NCI-H2196 (cell line): ENCODE measurements at regions not wholly inside any gene's neighbourhood (a gene's known extent, or its start where the extent isn't known, plus 50 kb on each side); places are given as distances from the start of the nearest gene placed in this dataset.

ENCODE experiments used
- DNase-seq: peaks from one replicate; lab custom pipeline; 2025; ENCODE audit not compliant: unreplicated experiment; lab: John Stamatoyannopoulos, UW

DNA sequence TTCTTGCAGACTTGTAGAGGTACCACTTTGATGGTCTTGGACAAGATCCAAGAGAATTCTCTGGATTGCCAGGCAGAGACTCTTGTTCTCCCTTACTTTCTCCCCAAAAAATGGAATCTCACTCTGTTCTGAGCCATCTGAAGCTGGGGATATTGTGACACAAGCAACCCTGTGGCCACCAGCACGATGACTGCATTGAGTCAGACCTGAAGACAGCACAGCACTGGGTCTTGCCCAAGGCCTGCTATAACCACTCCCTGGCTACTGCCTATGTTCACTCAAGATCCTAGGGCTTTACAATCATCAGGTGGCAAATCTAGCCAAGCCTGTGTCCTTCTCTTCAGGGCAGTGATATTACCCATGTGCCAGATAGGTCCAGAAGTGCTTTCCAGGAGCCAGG lies 202.5 kb upstream of the SERP2 start:
- DNase-seq = no peak

DNA sequence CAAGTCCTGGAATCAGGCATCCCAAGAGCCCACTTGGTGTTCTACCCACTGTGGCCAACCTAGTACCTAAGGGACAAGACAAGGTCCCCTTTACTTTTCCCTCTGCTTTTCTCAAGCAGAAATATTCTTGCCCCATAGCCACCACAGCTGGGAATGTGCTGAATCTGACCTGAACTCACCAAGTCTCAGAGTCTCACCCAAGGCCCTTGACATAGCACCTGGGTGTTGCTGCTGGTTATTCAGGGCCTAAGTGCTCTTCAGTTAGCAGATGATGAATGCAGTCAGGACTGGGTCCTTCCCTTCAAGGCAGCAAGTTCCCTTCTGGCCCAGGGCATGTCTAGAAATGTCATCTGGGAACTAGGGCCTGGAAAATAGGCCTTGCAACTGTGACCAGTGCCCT lies 201.8 kb upstream of the SERP2 start:
- no peak for DNase-seq

DNA sequence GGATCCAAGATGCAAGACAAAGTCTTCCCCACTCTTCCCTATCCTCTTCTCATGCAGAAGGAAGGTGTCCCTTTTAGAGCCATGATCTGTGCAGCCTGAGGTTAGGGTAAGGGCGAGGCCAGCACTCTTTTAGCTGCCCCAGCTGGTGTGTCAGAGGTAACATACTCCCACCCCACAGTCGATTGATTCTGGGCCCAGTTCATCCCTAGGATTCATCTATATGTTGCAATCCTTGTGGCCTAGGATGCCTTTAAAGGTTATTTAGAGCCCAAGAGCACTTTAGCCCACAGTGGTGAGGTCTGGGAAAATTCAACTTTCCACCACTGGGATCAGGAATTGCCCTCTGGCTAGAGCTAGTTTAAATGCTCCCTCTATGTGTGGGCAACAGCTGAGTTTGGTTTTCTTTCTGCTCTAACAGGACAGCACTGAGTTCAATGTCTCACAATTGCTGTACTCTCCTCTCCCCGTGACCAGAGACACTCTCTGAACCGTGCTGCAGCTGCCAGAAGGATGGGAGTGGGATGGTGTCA lies 201.3 kb upstream of the SERP2 start:
- DNase-seq = no peak

DNA sequence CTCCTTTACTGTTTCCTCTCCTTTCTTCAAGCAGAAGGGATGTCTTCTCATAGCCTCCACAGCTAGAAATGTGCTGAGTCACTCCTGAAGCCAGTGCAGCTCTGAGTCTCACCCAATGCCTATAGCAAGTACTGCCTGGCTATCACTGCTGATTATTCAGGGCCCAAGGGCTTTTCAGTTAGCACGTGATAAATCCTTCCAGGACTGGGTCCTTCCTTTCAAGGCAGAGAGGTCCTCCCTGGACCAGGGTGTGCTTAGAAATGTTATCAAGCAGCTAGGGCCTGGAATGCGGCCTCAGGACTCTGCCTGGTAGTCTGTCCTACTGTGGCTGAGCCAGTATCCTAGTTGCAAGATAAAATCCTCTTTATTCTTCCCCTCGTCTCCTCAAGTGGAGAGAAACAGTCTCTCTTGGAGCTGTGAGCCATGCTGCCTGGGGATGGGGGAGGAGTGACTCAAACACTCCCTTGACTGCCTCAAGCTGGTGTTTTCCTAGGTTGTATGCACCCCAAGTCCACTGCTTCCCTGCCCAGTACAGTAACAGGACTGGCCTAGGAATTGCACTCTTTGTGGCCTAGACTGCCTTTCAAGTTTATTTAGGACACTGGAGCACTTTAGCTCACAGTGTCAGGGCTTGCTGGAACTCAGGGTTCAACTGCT lies 198.7 kb upstream of the SERP2 start:
- no peak for DNase-seq

DNA sequence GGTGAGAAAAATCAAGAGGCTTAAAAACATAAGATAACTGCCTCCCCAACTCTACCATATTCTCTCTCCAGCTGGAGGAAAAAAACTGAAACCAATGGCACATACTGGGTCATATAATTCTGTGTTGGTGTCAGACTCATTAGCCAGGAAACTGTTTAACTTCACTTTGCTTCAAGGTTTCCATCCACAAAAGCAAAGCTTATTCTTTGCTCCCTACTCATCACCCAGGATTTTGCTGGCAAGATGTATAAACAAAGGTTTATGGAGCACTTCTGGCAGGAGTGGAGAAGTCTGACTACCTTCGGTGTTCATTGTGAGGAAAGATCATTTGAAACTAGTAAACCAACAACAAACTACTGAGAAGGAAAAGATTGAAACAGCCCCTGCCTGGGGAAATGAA lies 197.5 kb upstream of the SERP2 start:
- DNase-seq = no peak

DNA sequence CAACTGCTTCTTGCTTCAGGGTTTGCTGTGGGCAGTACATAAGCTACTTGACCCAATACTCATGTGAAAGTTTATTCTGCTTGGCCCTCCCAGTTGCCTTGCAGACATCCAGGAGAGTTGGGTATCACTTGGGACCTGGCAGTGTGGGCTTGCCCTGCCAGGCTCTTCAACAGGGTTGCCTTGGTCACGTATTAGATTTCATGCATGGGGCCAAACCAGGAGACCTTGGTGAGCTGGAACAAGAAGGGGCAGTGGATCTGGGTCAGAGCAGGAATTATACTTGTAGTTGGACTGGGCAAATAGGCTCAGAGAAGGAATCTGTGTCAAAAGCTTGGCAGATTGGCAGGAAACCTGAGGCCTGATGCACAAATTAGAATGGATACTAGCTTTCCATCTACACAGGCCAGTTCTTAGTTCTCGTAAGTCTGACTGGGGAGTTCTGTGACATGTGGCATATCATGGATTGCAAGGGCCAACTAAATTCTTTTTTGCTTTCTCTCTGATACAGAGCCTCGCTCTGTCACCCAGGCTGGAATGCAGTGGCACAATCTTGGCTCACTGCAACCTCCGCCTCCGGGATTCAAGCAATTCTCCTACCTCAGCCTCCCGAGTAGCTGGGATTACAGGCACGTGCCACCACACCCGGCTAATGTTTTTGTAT lies 192.6 kb upstream of the SERP2 start:
- no peak for DNase-seq

DNA sequence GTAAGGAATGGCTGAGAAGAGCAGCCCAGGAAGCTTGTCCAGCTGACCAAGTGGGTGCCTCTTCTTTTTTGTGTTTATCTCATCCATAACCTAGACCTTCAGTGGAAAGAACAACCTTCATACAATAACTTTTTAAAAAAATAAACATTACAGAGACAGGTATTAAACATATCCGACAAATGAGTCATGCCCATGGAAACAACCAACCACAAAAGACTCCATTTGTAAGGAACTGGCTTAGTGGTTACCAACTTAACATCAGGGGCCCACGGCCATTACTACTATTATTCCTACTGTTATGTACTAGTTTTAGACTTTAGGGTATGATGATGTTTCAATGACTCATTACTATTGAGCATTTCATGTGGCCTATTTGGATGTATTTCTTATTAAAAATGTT lies 191.7 kb upstream of the SERP2 start:
- DNase-seq = no peak

DNA sequence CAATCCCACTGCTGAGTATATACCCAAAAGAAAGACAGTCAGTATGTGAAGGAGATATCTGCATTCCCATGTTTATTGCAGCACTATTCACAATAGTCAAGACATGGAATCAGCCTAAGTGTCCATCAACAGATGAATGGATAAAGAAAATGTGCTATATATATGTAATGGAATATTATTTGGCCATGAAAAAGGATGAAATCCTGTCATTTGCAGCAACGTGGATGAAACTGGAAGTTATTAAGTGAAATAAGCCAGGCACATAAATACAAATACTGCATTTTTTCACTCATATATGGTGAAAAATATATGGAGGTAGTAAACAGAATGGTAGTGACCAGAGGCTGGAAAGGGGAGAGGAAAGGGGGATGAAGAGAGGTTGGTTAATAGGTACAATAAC lies 188.9 kb upstream of the SERP2 start:
- DNase-seq = no peak

DNA sequence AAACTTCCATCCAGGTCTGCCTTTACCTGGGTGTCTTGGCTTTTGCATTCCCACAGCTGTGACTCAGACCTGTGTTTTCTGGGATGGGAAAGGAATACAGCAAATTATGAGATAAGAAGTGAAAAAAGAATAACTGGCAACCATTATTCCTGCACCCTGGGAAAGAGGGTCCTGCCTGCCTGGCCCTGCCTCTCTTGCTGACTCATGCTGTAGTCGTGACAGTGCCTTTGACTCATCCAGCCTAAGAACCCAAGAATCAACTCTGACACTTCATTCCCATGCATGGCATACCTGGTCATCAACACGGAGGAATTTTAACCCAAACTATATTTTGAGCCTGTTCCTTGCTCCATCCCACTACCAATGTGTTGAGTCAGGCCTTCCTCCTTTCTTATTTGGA lies 185.4 kb upstream of the SERP2 start:
- DNase-seq = no peak

DNA sequence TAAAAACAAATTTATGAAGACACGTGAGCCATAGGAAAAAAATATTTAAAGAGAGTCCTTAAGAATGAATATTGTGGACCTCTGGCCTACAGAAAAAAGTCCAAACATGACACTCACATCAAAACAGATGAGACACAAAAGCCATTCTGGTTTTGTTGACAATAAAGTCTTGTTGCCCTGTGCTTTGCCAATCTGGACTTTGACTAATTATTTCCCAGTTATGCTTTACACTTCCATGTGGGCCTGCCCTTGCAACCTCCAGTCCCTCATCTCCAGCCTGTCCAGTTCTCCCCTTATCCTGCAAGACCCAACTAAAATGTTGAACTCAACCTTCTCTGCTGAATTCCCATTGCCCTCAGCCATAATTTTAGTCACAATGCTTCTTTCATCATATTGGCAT lies 184.5 kb upstream of the SERP2 start:
- DNase-seq = no peak

DNA sequence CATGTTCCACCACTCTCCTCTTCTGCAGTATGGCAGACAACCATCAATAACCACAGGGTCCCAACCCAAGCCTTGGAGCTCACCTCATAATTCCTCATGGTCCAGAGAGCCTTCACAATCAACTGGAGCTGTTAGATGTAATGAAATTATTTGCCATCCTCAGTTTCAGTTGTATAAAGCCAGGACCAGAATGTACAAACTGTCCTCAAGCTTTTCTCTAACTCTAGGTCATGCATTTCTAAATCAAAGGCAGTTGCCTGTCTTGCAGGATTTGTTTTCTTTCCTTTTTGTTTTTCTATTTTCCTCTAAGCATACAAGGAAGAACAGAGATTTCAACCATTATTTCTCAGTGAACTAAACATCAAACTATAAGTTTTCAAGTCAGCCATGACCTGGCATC lies 182.5 kb upstream of the SERP2 start:
- no peak for DNase-seq

DNA sequence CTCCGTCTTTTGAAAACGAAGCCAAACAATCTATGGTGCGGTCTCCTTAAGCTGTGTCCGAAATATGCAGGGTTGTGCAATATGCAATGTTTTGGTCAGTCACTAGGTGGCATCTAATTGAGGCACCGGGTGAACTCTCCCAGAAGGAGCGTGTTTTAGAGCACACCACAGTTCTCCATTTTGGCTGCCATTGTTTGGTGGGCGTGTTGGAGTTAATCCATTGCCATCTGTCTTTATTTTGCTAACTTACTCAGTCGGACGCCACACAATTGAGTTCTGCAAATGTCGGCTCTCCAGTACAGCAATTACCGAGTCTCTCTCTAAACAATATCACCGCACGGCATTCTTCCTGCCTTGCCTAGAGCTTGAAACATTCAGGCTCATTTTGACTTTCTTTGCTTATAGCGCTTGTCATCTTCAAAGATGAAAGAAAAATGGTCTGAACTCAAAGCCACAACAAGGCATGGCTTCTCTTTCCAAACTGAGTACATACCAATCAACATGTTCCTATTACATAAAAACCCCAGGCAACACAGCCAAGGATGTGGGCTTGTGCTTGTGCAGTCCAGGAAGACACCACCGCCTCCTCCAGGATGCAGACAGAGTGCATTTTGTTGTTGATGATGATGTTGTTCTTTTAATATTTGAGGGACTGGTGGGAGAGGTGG lies 182.0 kb upstream of the SERP2 start:
- DNase-seq = no peak

DNA sequence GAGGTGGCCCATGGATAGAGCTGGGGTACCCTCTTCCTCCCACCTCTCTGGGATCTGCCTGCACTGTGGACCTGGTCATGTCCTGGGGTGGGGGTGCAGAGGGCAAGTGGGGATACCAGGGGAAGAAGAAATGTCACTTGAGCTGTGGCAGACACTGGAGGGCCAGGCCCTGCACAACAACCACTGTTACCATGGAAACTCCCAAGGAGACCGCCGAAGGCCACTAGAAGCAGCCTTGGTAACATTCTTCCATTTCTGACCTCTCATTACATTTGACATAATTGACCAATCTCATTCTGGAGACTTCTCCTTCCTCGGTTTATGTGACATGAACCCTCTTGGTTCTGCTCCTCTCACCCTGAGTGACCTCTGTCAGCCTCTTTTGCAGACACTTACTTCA lies 179.9 kb upstream of the SERP2 start:
- no peak for DNase-seq

DNA sequence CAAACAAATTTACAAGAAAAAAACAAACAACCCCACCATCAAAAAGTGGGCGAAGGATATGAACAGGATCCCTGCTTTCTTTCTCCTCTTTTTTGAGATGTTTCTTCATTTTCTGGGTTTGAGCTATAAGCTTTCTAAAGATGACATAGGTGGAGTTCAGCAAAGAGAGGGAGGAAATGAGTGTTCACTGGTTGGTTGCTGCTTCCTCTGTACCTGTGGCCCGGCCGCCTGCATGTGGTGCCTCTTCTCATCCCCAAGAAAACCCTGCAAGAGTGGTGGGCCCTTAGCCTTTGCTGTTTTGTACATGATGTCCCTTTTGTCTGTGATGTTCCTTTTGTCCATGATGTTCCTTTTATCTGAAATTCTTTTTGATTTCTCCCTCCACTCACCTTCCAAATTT lies 178.4 kb upstream of the SERP2 start:
- no peak for DNase-seq

DNA sequence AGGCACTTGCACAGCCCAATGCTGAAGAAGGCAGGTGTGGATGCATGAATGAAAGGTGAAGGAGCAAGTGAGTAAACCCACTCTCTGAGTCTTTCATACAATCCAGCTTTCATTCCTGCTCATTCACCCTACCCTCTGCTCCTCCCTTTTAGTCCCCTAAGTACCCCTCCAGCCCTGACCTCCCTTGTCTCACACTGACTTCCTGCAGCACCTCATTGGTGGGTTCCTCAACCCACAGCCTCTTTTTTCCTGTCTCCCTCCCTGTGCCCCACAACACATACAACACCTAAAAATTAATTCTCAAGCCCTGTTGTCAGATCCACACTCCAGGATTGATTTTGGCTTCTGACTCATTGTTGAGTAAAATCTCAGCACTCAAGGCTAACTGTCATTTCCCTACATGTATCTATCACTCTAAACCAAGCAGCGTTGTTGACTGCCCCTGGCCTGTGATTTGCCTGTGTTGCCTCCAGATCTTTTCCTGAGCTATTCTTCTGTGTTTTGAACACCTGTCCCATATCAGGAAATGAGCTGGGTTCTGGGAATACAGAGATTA lies 177.3 kb upstream of the SERP2 start:
- DNase-seq = no peak

DNA sequence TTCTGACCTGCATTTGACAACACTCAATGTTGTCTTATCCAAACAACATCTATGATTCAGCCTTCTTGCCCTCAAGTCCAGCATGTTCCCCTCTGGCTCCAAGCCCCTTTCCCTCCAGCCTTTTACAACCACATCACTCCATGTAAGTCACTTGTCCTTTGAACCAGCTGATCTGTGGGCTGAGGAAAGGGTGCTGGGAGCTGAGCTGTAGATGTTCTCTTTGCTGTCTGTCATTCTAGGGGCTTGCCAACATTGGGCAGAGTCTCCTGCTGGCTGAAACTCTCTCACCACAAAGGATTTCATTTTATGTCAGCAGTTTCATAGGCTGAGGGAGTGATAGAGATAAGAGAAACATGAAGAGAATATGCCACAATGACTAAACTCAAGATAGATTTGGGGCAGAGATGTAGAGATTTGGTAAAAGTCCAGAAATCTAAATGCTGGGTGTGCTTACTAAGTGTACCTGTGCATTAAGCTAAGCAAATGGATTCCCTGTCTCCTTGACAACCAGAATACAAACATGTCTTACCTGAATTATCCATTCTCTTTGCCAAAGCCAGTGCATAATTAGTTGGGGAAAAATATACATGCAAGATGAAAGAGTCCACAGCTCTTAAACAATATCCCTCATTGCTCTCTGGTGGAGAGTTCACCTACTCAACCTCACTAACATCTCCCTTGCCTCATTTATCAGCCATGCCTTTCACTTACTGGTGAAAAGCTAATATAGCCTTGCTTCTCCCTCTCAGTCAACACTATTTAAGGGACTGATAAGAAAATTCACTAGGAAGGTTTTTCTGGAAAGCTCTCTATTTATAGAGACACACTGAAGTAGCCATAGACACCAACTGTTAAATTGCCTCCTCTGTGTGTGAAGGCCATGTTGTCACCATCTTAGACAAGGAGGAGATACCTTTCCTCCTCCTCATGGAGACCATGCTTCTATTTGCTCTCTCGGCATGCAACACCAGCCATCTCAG lies 175.5 kb upstream of the SERP2 start:
- no peak for DNase-seq

DNA sequence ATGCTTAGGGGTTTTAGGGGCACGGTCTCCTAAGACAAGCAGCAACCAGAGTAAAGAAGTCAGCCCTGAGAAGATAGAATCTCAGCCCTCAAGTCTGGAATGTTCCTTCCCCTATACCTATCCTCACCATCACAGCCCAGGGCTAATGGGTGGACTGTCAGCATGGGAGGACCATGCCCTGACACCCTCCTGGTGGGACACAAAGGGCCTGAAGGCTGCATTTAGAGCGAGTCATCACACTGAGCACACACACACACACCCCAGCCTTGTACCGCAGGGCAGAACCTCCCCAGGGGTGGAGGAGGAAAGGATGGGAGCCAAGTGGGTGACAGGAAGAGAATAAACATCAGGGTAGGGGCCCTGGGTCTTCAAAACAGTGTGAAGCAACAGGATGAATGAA lies 174.8 kb upstream of the SERP2 start:
- no peak for DNase-seq

DNA sequence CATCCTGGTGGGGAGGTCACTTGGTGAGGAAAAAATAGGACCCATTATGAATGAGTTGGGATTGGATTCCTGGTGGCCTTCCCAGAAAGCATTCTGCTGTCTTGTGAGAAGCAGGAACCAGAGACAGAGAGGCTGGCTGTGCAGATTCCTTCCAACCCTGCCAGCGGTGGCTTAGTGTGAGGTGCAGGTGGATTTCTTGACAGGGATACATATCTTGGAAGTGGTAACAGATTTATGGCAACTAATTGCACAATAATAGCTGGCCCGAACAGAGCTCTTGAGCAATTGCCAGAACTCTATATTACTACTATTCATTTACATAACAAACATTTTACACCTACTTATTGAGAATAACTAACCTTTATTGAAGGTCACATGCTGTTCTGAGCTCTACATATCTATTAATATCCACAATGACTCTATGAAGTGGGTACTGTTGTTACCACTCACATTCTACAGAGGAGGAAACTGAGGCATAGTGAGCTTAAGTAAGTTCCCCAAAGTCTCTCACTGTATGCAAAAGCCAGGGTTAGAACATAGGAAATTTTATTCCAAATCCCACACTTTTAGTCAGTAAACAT lies 173.9 kb upstream of the SERP2 start:
- no peak for DNase-seq

DNA sequence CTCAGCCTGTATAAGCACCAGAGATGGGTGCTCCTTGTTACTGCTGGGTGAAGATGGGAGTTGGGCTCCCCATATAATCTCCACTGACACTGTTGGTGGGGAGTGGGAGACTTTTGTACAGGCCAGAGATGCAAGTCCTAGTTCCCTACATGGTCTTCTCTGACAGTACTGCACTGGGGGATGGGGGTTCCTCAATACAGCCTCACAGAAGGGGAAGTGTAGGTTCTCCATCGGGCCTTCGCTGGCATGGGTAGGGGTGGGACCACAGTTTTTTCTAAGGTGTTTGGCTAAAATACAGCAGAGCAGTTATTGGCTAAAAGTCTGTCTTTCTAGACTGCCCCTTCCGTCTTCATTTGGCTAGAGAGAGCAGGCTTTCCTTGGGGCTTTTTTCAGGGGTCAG lies 167.2 kb upstream of the SERP2 start:
- DNase-seq = no peak

DNA sequence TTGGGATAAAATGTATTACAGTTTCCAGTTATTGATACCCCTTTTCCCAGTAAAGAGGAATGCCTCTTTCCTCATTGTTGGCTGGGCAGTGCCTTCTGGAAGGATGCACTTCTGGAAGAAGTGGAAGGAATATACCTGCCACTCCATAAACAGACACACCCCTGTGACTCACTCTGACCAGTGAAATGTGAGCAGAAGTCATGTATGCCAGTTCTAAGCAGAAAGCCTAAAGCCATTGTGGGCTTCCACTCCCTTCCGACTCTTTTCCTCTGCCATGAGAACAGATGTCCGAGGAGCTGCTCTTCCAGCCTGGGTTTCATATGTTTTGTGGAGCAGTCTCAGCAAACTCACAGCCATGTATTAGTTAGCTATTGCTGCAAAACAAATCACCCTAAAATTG lies 166.1 kb upstream of the SERP2 start:
- DNase-seq = no peak

DNA sequence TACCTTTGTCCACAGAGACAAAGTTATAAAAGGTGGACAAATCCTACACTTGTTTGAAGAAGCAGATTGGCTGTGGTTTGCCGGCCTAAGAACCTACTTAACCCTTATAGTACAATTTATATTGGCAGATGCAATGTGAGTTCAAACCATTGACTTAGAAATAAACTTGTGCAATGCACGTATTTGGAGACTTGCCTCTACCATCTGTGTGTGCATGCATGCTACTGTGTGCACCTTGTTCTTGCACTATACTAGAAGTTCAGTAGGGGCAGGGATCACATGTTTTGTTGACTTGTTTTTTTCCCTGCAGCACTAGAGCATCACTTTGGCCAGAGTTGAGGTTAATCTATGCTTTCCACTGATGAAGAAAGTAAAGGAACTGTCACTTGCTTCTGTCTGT lies 163.1 kb upstream of the SERP2 start:
- no peak for DNase-seq
